Testis (tissue), 2 donors: ENCODE measurements at regions not wholly inside any gene's neighbourhood (a gene's known extent, or its start where the extent isn't known, plus 50 kb on each side); places are given as distances from the start of the nearest gene placed in this dataset.

Experiments
- POLR2A ChIP-seq: fragments of 450-650 bp; IDR thresholded peaks from one replicate; pipeline ENCODE4 v1.6.1; 2017; ENCODE audit warnings: antibody characterized with exemption, mild to moderate bottlenecking, moderate library complexity
- TF ChIP-seq, protein P1 (sequence below), 3 experiments: fragments of 450-650 bp in 2 of 3; fragments of 200-600 bp in 1 of 3; sonication (generic) in 1 of 3; IDR thresholded peaks; one replicate each; pipeline ENCODE4 v1.5.1; 2016 to 2019; ENCODE audit warnings: antibody characterized with exemption in 3 of 3, mild to moderate bottlenecking in 2 of 3, moderate library complexity in 1 of 3

DNA sequence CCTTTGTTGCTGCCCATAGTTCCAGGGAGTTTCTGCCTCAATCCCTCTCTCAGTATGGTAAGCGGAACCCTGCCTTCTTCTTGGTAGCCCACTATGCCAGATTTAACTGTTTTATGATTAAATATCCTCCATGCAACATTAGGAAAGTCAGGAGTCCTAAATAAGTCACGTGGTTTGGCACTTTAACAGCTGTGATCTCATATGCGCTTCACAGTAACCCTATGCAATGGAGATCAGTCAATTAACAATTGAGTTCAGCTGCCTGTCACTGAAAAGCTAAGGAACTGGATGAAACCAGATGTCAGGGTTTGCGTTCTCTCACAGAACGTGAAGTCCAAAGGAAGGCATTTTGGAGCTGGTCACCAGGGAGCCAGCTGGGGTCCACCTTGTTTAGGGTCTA lies 81.6 kb downstream of the PSMB1 start:
- TF ChIP-seq, protein P1, sequence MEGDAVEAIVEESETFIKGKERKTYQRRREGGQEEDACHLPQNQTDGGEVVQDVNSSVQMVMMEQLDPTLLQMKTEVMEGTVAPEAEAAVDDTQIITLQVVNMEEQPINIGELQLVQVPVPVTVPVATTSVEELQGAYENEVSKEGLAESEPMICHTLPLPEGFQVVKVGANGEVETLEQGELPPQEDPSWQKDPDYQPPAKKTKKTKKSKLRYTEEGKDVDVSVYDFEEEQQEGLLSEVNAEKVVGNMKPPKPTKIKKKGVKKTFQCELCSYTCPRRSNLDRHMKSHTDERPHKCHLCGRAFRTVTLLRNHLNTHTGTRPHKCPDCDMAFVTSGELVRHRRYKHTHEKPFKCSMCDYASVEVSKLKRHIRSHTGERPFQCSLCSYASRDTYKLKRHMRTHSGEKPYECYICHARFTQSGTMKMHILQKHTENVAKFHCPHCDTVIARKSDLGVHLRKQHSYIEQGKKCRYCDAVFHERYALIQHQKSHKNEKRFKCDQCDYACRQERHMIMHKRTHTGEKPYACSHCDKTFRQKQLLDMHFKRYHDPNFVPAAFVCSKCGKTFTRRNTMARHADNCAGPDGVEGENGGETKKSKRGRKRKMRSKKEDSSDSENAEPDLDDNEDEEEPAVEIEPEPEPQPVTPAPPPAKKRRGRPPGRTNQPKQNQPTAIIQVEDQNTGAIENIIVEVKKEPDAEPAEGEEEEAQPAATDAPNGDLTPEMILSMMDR (IDR thresholded peaks at IDR 0.05), result no peak
- no peak for TF ChIP-seq POLR2A
